ENCODE measurements at regions not wholly inside any gene's neighbourhood (a gene's known extent, or its start where the extent isn't known, plus 50 kb on each side); places are given as distances from the start of the nearest gene placed in this dataset.

DNA sequence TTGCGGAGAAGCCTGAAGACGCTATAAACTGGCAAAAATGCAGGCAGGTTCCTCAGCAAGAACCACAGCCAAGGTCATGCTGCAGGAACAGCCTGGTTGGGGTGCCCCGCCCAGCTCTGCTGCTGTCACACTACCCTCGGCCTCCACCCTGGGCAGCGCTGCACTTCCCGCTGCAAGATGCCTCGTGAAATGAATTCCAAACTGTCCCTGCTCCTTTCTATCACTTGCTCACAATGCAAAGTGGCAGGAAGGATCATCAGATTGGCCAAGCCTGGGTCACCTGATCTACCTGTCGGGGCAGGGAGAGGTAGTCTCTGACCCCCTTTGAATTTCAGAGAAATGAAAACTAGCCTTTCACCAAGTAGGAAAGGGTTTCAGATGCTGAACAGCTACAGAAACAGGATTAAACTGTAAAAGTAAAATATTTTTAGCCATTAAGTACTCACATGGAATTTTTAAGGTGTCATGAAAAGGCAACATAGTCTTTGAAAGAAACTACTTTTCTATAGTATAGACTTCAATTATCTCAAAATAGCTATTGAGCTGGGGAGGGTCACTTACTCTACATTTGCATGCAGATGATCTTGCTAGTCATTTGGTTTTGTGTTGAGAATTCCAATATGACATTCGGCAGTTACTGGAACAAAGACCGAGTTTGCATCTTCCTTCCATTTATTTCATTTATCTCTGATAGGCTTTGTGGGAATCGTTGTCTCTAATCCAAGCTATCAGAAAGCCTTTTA, 236.4 kb upstream of the ASCC3 start:
- no peak for DNase-seq (ENCODE audit: low read depth, low spot score)
- H3K4me3 ChIP-seq (ENCODE audit: low read depth, low read length), result no peak overlapping the region
- ChIA-PET CTCF (no interaction called here), POLR2A (no interaction called here)
- TF ChIP-seq, protein P1, sequence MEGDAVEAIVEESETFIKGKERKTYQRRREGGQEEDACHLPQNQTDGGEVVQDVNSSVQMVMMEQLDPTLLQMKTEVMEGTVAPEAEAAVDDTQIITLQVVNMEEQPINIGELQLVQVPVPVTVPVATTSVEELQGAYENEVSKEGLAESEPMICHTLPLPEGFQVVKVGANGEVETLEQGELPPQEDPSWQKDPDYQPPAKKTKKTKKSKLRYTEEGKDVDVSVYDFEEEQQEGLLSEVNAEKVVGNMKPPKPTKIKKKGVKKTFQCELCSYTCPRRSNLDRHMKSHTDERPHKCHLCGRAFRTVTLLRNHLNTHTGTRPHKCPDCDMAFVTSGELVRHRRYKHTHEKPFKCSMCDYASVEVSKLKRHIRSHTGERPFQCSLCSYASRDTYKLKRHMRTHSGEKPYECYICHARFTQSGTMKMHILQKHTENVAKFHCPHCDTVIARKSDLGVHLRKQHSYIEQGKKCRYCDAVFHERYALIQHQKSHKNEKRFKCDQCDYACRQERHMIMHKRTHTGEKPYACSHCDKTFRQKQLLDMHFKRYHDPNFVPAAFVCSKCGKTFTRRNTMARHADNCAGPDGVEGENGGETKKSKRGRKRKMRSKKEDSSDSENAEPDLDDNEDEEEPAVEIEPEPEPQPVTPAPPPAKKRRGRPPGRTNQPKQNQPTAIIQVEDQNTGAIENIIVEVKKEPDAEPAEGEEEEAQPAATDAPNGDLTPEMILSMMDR (IDR thresholded peaks at IDR 0.05; ENCODE audit: insufficient read depth, low read length, missing control alignments), result no peak

DNA sequence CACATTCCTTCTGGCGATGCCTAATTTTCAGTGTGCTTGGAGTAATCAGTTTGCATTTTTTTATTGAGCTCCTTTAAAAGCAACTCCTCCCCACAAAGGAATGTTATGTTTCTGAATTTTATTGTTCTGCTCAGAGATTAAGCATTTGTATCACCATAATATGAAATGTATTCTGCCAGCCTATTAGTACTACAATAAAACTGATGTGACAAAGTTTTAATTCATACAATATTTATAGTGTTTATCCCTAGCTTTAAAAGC, 236.9 kb upstream of the ASCC3 start:
- CTCF ChIA-PET, result no interaction called here
- POLR2A ChIA-PET, result no interaction called here

DNA sequence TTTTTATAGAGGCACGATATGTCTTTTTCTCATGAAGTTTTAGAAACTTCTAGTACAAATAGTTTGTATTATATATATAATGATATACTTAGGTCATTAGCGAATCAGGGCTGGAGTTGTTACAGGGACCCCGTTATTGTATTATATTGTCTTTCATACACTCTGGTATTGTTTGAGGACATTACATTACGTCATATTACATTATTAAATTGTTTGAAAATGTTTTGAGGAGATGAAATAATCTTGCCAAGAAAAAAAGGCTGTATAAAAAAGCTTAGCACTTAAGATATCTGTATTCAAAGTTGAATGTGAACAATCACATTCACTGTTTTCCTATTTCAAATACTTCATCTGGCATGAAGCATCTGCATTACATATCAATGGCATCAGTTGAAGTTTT, 239.6 kb upstream of the ASCC3 start:
- POLR2A ChIA-PET, result no interaction called here
- CTCF ChIA-PET, result no interaction called here
- no peak overlapping the region for H3K4me3 ChIP-seq (ENCODE audit: low read depth, low read length)
- DNase-seq (ENCODE audit: low read depth, low spot score), result no peak
- TF ChIP-seq, protein P1 (IDR thresholded peaks at IDR 0.05; ENCODE audit: insufficient read depth, low read length, missing control alignments), result no peak

More for the DNA sequence above, 236.9 kb upstream of the ASCC3 start:
- no peak overlapping the region for H3K4me3 ChIP-seq (ENCODE audit: low read depth, low read length)
- TF ChIP-seq, protein P1 (IDR thresholded peaks at IDR 0.05; ENCODE audit: insufficient read depth, low read length, missing control alignments), result no peak
- DNase-seq (ENCODE audit: low read depth, low spot score), result no peak

DNA sequence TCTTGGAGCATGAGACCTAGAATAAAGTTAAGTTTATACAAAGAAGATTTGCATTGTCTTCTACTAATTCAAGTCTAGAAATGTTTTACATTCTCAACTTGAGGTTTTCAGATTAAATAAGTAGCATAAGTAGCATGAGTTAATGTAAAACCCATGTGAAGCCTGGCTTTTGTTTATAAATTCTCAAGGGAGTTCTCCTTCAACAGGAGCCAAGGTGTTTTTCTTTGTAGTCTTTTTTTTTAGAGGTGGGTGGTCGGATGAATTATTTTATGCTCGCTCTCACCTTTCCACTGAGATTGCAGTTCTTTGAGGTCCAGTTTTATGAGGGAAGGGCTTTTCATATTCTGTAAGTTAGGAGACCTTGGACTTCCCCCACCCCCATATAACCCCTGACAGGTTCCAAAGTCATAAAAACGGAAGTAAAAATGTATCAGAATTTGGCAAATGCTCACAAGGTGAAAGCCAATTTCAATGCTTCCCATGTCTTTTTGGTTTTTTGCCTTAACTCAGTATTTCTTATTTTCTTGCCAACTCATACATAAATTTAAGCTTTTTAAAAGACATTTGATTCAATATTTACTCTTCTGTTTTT, 244.3 kb upstream of the ASCC3 start:
- no peak overlapping the region for H3K4me3 ChIP-seq (ENCODE audit: low read depth, low read length)
- ChIA-PET CTCF (no interaction called here), POLR2A (no interaction called here)
- no peak for DNase-seq (ENCODE audit: low read depth, low spot score)
- TF ChIP-seq, protein P1 (IDR thresholded peaks at IDR 0.05; ENCODE audit: insufficient read depth, low read length, missing control alignments), result no peak

DNA sequence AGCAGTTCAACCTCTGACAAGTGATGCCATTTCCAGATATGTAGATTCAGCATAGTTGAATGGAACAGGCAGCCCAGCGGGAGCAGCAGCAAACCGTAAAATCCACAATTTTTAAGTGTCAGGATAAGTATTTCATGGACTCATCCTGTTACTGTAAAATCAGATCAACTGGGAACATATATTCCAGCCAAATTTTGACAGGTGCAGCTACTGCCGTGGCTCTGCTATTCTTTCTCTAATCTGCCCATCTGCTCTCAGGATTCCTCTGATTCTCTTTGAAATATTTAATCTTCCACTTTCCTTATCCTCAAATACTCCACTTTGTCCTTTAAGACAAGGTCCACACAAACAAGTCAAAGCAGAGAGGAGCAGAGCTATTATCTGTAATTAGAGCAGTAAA, 245.4 kb upstream of the ASCC3 start:
- TF ChIP-seq, protein P1 (IDR thresholded peaks at IDR 0.05; ENCODE audit: insufficient read depth, low read length, missing control alignments), result no peak
- no peak overlapping the region for H3K4me3 ChIP-seq (ENCODE audit: low read depth, low read length)
- POLR2A ChIA-PET, result no interaction called here
- DNase-seq (ENCODE audit: low read depth, low spot score), result no peak
- CTCF ChIA-PET, result interaction anchor here (0.8 kb wide), 1 partner anchor 12 kb away, joined by 3 read pairs; no protein-coding TSS in a partner anchor

DNA sequence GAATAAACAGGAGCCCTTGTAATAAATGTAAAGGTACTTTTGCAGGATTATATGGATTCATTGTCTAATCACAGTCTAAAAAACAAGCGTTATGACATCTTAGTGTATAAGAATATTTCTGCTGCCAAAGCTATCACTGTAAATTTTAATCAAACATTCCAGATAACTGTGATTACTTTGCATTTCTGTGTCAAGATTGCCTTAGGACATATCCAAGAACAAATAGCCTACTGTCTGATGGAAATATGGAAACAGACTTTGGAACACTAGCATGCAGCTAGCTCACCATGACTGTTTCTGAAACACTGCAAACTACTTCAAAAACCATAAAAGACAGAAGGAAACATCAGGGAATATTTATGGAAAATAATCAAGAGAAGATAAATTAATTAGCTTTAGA, 248.7 kb upstream of the ASCC3 start:
- ChIA-PET POLR2A (no interaction called here), CTCF (no interaction called here)

More for the DNA sequence above, 248.7 kb upstream of the ASCC3 start:
- TF ChIP-seq, protein P1 (IDR thresholded peaks at IDR 0.05; ENCODE audit: insufficient read depth, low read length, missing control alignments), result no peak
- no peak overlapping the region for H3K4me3 ChIP-seq (ENCODE audit: low read depth, low read length)
- DNase-seq (ENCODE audit: low read depth, low spot score), result no peak

Data from AG04449 (cell line).